Prostate gland (tissue), 2 donors: ENCODE measurements at regions not wholly inside any gene's neighbourhood (a gene's known extent, or its start where the extent isn't known, plus 50 kb on each side); places are given as distances from the start of the nearest gene placed in this dataset.

Experiments
- DNase-seq: peaks from one replicate; pipeline ENCODE4 v3.0.0-alpha.2; 2019; ENCODE audit warnings: low spot score
- H3K27ac ChIP-seq, 2 donors: fragments of 200-600 bp; sonication (generic); 2 replicates each; pipeline ENCODE4 v1.5.1; 2017 to 2019
- H3K27me3 ChIP-seq: fragments of 200-600 bp; sonication (generic); replicated peaks from 2 replicates; pipeline ENCODE4 v1.5.1; 2019; ENCODE audit not compliant: insufficient read depth
- H3K36me3 ChIP-seq, 2 donors: fragments of 200-600 bp; sonication (generic); 1 replicate in 1 of 2; 2 replicates in 1 of 2; pipeline versions ENCODE4 v1.5.1 to v1.8.1; 2017 to 2019
- H3K4me1 ChIP-seq: fragments of 200-600 bp; sonication (generic); replicated peaks from 2 replicates; pipeline ENCODE4 v1.5.1; 2019
- H3K4me3 ChIP-seq, 2 donors: fragments of 200-600 bp; sonication (generic); 2 replicates each; pipeline ENCODE4 v1.5.1; 2017 to 2019
- H3K9me3 ChIP-seq: fragments of 200-600 bp; sonication (generic); 2 replicates; pipeline ENCODE4 v1.5.1; 2017
- POLR2A ChIP-seq: fragments of 450-650 bp; IDR thresholded peaks from one replicate; pipeline ENCODE4 v1.6.1; 2016; ENCODE audit warnings: antibody characterized with exemption, mild to moderate bottlenecking
- POLR2AphosphoS5 ChIP-seq: sonication (generic); formaldehyde crosslinking; IDR thresholded peaks from one replicate; pipeline ENCODE4 v1.6.1; 2017; ENCODE audit warnings: antibody characterized with exemption
- WGBS: methylation state at CpG from one replicate; pipeline ENCODE4 v1.1.5; 2018; 5-methylcytosine and 5-hydroxymethylcytosine counted together
- intact Hi-C: fragments of 100-400 bp; cut with DNase I; formaldehyde crosslinking; loops from one replicate; pipeline ENCODE4 v1.14.2; 2022
- TF ChIP-seq, protein P1 (sequence below), 4 experiments: fragments of 200-600 bp in 2 of 4; fragments of 450-650 bp in 2 of 4; sonication (generic) in 2 of 4; IDR thresholded peaks; 1 replicate in 3 of 4; 2 replicates in 1 of 4; pipeline ENCODE4 v1.5.1; 2016 to 2019; ENCODE audit warnings: antibody characterized with exemption in 4 of 4, mild to moderate bottlenecking in 2 of 4, moderate library complexity in 2 of 4

GRCh38 chr4:64581422-64581821, 172.2 kb upstream of the TECRL start:
- no peaks in the 10 kb centered on the region for H3K36me3 ChIP-seq
- H3K27ac ChIP-seq: no peak overlapping the region
- no peak overlapping the region for H3K4me3 ChIP-seq
- no peaks in the 10 kb centered on the region for H3K27me3 ChIP-seq
- intact Hi-C loops: no loop called here
- H3K4me1 ChIP-seq: no peaks in the 10 kb centered on the region
- DNase-seq: no peak
- TF ChIP-seq POLR2A (no peak), POLR2AphosphoS5 (no peak)
- TF ChIP-seq, protein P1, sequence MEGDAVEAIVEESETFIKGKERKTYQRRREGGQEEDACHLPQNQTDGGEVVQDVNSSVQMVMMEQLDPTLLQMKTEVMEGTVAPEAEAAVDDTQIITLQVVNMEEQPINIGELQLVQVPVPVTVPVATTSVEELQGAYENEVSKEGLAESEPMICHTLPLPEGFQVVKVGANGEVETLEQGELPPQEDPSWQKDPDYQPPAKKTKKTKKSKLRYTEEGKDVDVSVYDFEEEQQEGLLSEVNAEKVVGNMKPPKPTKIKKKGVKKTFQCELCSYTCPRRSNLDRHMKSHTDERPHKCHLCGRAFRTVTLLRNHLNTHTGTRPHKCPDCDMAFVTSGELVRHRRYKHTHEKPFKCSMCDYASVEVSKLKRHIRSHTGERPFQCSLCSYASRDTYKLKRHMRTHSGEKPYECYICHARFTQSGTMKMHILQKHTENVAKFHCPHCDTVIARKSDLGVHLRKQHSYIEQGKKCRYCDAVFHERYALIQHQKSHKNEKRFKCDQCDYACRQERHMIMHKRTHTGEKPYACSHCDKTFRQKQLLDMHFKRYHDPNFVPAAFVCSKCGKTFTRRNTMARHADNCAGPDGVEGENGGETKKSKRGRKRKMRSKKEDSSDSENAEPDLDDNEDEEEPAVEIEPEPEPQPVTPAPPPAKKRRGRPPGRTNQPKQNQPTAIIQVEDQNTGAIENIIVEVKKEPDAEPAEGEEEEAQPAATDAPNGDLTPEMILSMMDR (IDR thresholded peaks at IDR 0.05): no peak
- 65% methylated on average over 2 of the region's 2 CpGs for WGBS
- no peaks in the 10 kb centered on the region for H3K9me3 ChIP-seq

DNA sequence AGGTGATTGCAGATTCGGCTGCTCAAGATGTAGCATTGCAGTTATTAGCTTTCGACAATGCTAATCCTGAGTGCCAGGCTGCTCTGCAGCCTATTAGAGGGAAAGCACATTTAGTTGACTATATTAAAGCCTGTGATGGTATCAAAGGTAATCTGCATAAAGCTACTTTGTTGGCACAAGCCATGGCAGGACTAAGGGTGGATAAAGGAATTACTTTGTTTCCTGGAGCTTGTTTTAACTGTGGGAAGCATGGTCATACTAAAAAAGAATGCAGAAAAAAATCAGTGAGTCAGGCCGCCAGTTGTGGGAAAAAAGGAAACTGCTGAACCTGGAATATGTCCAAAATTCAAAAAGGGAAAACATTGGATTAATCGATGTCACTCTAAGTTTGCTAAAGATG, 154.9 kb upstream of the TECRL start:
- H3K27ac ChIP-seq: no peak overlapping the region
- H3K4me1 ChIP-seq: no peaks in the 10 kb centered on the region
- intact Hi-C loops: no loop called here
- H3K36me3 ChIP-seq: no peaks in the 10 kb centered on the region
- TF ChIP-seq POLR2A: no peak
- TF ChIP-seq, protein P1 (IDR thresholded peaks at IDR 0.05): no peak
- H3K27me3 ChIP-seq: no peaks in the 10 kb centered on the region
- no peak for DNase-seq
- no peak overlapping the region for H3K4me3 ChIP-seq
- 28% methylated on average over 4 of the region's 4 CpGs for WGBS
- H3K9me3 ChIP-seq: no peaks in the 10 kb centered on the region

DNA sequence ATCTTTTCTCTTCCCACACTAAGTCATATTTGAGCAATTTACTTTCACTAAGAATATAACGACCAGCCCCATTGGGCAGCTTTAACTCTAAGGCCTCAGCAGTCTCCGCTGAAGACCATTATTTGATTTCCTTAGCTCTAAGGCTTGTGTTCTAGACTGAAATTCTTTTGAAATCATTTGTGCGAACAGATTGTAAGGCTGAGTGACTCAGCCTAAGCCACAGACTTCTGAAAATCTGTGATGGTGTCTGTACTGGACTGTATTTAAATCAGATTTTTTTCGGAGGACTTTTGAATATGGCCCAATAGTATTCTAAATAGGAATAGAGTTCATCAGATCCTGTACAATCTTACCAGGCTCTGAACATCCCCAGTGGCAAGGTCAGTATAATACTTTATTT, 150.3 kb upstream of the TECRL start:
- WGBS: 69% methylated on average over 4 of the region's 4 CpGs
- Histone ChIP-seq H3K27ac (no peak overlapping the region), H3K36me3 (no peaks in the 10 kb centered on the region), H3K4me1 (no peaks in the 10 kb centered on the region), H3K9me3 (no peaks in the 10 kb centered on the region), H3K4me3 (no peak overlapping the region), H3K27me3 (no peaks in the 10 kb centered on the region)
- no peak for DNase-seq
- intact Hi-C loops: no loop called here
- TF ChIP-seq, protein P1 (IDR thresholded peaks at IDR 0.05): no peak
- TF ChIP-seq POLR2AphosphoS5 (no peak), POLR2A (no peak)

- no peak for DNase-seq
- no peak overlapping the region for H3K4me3 ChIP-seq
- no peak overlapping the region for H3K27ac ChIP-seq
- no peaks in the 10 kb centered on the region for H3K4me1 ChIP-seq
- H3K9me3 ChIP-seq: no peaks in the 10 kb centered on the region
- TF ChIP-seq POLR2AphosphoS5 (no peak), POLR2A (no peak)
- TF ChIP-seq, protein P1 (IDR thresholded peaks at IDR 0.05): no peak
- H3K36me3 ChIP-seq: no peaks in the 10 kb centered on the region
- intact Hi-C loops: no loop called here
- no peaks in the 10 kb centered on the region for H3K27me3 ChIP-seq
Measured at GRCh38 chr4:64551125-64551524, 141.9 kb upstream of the TECRL start.

DNA sequence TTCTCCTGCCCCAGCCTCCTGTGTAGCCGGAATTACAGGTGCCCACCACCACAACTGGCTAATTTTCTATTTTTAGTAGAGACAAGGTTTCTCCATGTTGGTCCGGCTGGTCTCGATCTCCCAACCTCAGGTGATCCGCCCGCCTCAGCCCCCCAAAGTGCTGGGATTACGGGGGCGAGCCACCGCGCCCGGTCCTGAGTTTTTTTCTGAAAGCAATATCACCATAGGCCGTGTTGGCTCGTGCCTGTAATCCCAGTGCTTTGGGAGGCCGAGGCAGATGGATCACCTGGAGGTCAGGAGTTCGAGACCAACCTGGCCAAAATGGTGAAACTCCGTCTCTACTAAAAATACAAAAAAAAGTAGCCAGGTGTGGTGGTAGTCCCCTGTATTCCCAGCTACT, 136.3 kb upstream of the TECRL start:
- Histone ChIP-seq H3K27ac (no peak overlapping the region), H3K9me3 (no peaks in the 10 kb centered on the region), H3K27me3 (no peaks in the 10 kb centered on the region), H3K36me3 (no peaks in the 10 kb centered on the region), H3K4me1 (no peaks in the 10 kb centered on the region), H3K4me3 (no peak overlapping the region)
- 96% methylated on average over 15 of the region's 15 CpGs for WGBS
- no peak for DNase-seq
- intact Hi-C loops: no loop called here
- no peak for TF ChIP-seq POLR2A
- TF ChIP-seq, protein P1 (IDR thresholded peaks at IDR 0.05): no peak
- TF ChIP-seq POLR2AphosphoS5: no peak
